ENCODE measurements at regions not wholly inside any gene's neighbourhood (a gene's known extent, or its start where the extent isn't known, plus 50 kb on each side); places are given as distances from the start of the nearest gene placed in this dataset.

DNA sequence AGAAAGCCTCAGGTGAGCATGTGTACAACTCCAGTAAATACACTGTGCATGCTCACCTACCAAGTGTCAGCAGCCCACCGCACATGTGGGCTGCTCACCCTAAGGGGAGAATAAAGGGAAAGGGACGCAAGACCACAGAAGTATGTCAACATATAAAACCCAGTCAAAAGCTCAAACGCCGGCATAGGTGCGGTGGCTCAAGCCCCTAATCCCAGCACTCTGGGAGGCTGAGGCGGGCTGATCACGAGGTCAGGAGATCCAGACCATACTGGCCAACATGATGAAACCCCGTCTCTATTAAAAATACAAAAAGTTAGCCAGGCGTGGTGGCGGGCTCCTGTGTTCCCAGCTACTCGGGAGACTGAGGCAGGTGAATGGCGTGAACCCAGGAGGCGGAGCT is 732.1 kb downstream of the ZPLD1 start:
- H3K9me3 ChIP-seq, result no peaks in the 10 kb centered on the region
- no peaks in the 10 kb centered on the region for H3K27me3 ChIP-seq (ENCODE audit: insufficient read depth in 3 of 3, low read length in 2 of 3)
- no peaks in the 10 kb centered on the region for H3K36me3 ChIP-seq (ENCODE audit: insufficient read depth in 1 of 2, low read depth in 1 of 2)
- H3K27ac ChIP-seq, result no peak overlapping the region
- TF ChIP-seq, protein P1, sequence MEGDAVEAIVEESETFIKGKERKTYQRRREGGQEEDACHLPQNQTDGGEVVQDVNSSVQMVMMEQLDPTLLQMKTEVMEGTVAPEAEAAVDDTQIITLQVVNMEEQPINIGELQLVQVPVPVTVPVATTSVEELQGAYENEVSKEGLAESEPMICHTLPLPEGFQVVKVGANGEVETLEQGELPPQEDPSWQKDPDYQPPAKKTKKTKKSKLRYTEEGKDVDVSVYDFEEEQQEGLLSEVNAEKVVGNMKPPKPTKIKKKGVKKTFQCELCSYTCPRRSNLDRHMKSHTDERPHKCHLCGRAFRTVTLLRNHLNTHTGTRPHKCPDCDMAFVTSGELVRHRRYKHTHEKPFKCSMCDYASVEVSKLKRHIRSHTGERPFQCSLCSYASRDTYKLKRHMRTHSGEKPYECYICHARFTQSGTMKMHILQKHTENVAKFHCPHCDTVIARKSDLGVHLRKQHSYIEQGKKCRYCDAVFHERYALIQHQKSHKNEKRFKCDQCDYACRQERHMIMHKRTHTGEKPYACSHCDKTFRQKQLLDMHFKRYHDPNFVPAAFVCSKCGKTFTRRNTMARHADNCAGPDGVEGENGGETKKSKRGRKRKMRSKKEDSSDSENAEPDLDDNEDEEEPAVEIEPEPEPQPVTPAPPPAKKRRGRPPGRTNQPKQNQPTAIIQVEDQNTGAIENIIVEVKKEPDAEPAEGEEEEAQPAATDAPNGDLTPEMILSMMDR (IDR thresholded peaks at IDR 0.05), result no peak
- ATAC-seq (no peak), DNase-seq (no peak)
- H3K4me1 ChIP-seq, result no peaks in the 10 kb centered on the region
- intact Hi-C loops (cut with DNase I), result no loop called here
- WGBS, 3 donors, result 92 to 96% (median 96%) methylated on average over 13 of the region's 13 CpGs
- no peak overlapping the region for H3K4me3 ChIP-seq

GRCh38 chr3:103167850-103168249 is 733.0 kb downstream of the ZPLD1 start:
- no peaks in the 10 kb centered on the region for H3K9me3 ChIP-seq
- WGBS, 3 donors, result 83 to 85% (median 83%) methylated on average over 6 of the region's 6 CpGs
- H3K36me3 ChIP-seq (ENCODE audit: insufficient read depth in 1 of 2, low read depth in 1 of 2), result no peaks in the 10 kb centered on the region
- H3K4me1 ChIP-seq, result no peaks in the 10 kb centered on the region
- H3K27ac ChIP-seq, result no peak overlapping the region
- DNase-seq (no peak), ATAC-seq (no peak)
- intact Hi-C loops (cut with DNase I), result no loop called here
- no peak overlapping the region for H3K4me3 ChIP-seq
- TF ChIP-seq, protein P1 (IDR thresholded peaks at IDR 0.05), result no peak
- no peaks in the 10 kb centered on the region for H3K27me3 ChIP-seq (ENCODE audit: insufficient read depth in 3 of 3, low read length in 2 of 3)

GRCh38 chr3:103169289-103169688 is 734.5 kb downstream of the ZPLD1 start:
- DNase-seq (no peak), ATAC-seq (no peak)
- intact Hi-C loops (cut with DNase I), result no loop called here
- Histone ChIP-seq H3K27me3 (ENCODE audit: insufficient read depth in 3 of 3, low read length in 2 of 3) (no peaks in the 10 kb centered on the region), H3K4me1 (no peaks in the 10 kb centered on the region), H3K36me3 (ENCODE audit: insufficient read depth in 1 of 2, low read depth in 1 of 2) (no peaks in the 10 kb centered on the region), H3K9me3 (no peaks in the 10 kb centered on the region), H3K4me3 (no peak overlapping the region), H3K27ac (no peak overlapping the region)
- WGBS, 3 donors, result 83 to 90% (median 87%) methylated on average over 2 of the region's 2 CpGs
- TF ChIP-seq, protein P1 (IDR thresholded peaks at IDR 0.05), result no peak

GRCh38 chr3:103170651-103171050 is 735.8 kb downstream of the ZPLD1 start:
- intact Hi-C loops (cut with DNase I), result no loop called here
- TF ChIP-seq, protein P1 (IDR thresholded peaks at IDR 0.05), result no peak
- no peaks in the 10 kb centered on the region for H3K9me3 ChIP-seq

GRCh38 chr3:103173940-103174339 is 739.1 kb downstream of the ZPLD1 start:
- no peaks in the 10 kb centered on the region for H3K36me3 ChIP-seq (ENCODE audit: insufficient read depth in 1 of 2, low read depth in 1 of 2)
- TF ChIP-seq, protein P1 (IDR thresholded peaks at IDR 0.05), result no peak
- H3K27me3 ChIP-seq (ENCODE audit: insufficient read depth in 3 of 3, low read length in 2 of 3), result no peaks in the 10 kb centered on the region
- 92% methylated on average over 1 of the region's 1 CpG for WGBS, 3 donors
- ATAC-seq (no peak), DNase-seq (no peak)
- no peak overlapping the region for H3K4me3 ChIP-seq
- no peaks in the 10 kb centered on the region for H3K9me3 ChIP-seq
- H3K27ac ChIP-seq, result no peak overlapping the region
- intact Hi-C loops (cut with DNase I), result no loop called here
- H3K4me1 ChIP-seq, result no peaks in the 10 kb centered on the region

More at GRCh38 chr3:103170651-103171050, 735.8 kb downstream of the ZPLD1 start:
- ATAC-seq (no peak), DNase-seq (no peak)
- no peaks in the 10 kb centered on the region for H3K27me3 ChIP-seq (ENCODE audit: insufficient read depth in 3 of 3, low read length in 2 of 3)
- no peaks in the 10 kb centered on the region for H3K36me3 ChIP-seq (ENCODE audit: insufficient read depth in 1 of 2, low read depth in 1 of 2)
- no peak overlapping the region for H3K4me3 ChIP-seq
- no peak overlapping the region for H3K27ac ChIP-seq
- no peaks in the 10 kb centered on the region for H3K4me1 ChIP-seq

Measured in psoas muscle (tissue), 7 donors.